Endothelial cell (in vitro differentiated cells): ENCODE measurements at regions not wholly inside any gene's neighbourhood (a gene's known extent, or its start where the extent isn't known, plus 50 kb on each side); places are given as distances from the start of the nearest gene placed in this dataset.
"Not testable (repeated sequence)": the region's sequence is repeated elsewhere in the genome, so short reads cannot be mapped to it uniquely, and the experiment has no call there.

Experiments used
- DNase-seq: peaks from one replicate; pipeline ENCODE4 v3.0.0; 2021; ENCODE audit warnings: low spot score
- H3K27ac Mint-ChIP-seq: one replicate; pipeline ENCODE4 v1.8.0; 2021; ENCODE audit warnings: mixed read lengths, inconsistent platforms; ENCODE audit not compliant: unreplicated experiment
- H3K27me3 Mint-ChIP-seq: one replicate; pipeline ENCODE4 v1.8.0; 2021; ENCODE audit warnings: mild to moderate bottlenecking, moderate library complexity, mixed read lengths, inconsistent platforms; ENCODE audit not compliant: unreplicated experiment
- H3K36me3 Mint-ChIP-seq: one replicate; pipeline ENCODE4 v1.8.0; 2021; ENCODE audit warnings: mild to moderate bottlenecking, low read depth, mixed read lengths, inconsistent platforms; ENCODE audit not compliant: unreplicated experiment
- H3K4me1 Mint-ChIP-seq: one replicate; pipeline ENCODE4 v1.8.0; 2021; ENCODE audit warnings: mild to moderate bottlenecking, mixed read lengths, inconsistent platforms; ENCODE audit not compliant: unreplicated experiment
- H3K4me3 Mint-ChIP-seq: one replicate; pipeline ENCODE4 v1.8.0; 2021; ENCODE audit warnings: mild to moderate bottlenecking, mixed read lengths, inconsistent platforms; ENCODE audit not compliant: unreplicated experiment
- H3K9me3 Mint-ChIP-seq: one replicate; pipeline ENCODE4 v1.8.0; 2021; ENCODE audit warnings: mixed read lengths, inconsistent platforms; ENCODE audit not compliant: unreplicated experiment
- TF ChIP-seq, protein P1 (sequence below): fragments of 200-600 bp; sonication (generic); IDR thresholded peaks from one replicate; pipeline ENCODE4 v1.5.0; 2021; ENCODE audit warnings: antibody characterized with exemption; ENCODE audit not compliant: unreplicated experiment

DNA sequence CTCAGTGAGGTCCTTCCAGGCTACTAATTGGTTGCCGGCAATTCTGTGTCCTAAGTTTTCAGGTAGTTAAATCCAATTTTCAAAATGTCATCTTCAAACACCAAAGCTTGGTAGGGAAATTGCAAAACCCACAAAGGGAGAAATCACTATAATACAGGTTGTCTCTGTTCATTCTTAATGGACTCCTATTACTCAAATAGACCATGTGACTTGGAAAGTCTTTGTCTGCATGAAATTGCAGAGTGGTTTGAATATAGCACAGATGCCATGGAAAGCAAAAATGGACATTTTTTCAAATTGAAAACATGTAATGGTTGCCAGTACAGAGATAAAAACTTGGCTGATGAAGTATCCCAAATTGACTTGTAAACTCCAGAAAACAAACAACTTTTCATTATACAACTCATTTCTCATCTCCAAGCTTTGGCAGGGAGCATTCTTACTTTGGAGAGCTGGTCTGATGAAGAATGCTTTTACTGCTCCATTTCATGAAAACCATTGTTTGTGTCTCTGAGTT lies 169.5 kb upstream of the PKN2 start:
- H3K4me3 Mint-ChIP-seq = no peak overlapping the region
- H3K27me3 Mint-ChIP-seq = no peaks in the 10 kb centered on the region
- H3K4me1 Mint-ChIP-seq = no peaks in the 10 kb centered on the region
- TF ChIP-seq, protein P1, sequence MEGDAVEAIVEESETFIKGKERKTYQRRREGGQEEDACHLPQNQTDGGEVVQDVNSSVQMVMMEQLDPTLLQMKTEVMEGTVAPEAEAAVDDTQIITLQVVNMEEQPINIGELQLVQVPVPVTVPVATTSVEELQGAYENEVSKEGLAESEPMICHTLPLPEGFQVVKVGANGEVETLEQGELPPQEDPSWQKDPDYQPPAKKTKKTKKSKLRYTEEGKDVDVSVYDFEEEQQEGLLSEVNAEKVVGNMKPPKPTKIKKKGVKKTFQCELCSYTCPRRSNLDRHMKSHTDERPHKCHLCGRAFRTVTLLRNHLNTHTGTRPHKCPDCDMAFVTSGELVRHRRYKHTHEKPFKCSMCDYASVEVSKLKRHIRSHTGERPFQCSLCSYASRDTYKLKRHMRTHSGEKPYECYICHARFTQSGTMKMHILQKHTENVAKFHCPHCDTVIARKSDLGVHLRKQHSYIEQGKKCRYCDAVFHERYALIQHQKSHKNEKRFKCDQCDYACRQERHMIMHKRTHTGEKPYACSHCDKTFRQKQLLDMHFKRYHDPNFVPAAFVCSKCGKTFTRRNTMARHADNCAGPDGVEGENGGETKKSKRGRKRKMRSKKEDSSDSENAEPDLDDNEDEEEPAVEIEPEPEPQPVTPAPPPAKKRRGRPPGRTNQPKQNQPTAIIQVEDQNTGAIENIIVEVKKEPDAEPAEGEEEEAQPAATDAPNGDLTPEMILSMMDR = no peak
- no peak overlapping the region for H3K27ac Mint-ChIP-seq
- DNase-seq = no peak
- H3K9me3 Mint-ChIP-seq = no peaks in the 10 kb centered on the region
- no peaks in the 10 kb centered on the region for H3K36me3 Mint-ChIP-seq

DNA sequence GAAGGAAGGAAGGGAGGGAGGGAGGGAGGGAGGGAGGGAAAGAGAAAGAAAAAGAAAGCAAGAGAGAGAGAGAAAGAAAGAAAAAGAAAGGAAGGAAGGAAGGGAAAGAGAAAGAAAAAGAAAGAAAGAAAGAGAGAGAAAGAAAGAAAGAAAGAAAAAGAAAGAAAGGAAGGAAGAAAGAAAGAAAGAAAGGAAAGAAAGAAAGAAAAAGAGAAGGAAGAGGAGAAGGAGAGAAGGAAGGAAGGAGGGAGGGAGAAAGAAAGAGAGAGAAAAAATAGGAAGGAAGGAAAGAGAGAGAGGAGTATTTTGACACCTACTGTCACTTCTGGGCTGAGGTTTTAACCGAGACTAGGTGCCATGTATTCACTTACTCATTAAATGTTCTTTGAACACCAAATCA lies 166.6 kb upstream of the PKN2 start:
- not testable (repeated sequence) for H3K27me3 Mint-ChIP-seq, H3K36me3 Mint-ChIP-seq, DNase-seq, H3K27ac Mint-ChIP-seq, H3K9me3 Mint-ChIP-seq, H3K4me3 Mint-ChIP-seq, H3K4me1 Mint-ChIP-seq

DNA sequence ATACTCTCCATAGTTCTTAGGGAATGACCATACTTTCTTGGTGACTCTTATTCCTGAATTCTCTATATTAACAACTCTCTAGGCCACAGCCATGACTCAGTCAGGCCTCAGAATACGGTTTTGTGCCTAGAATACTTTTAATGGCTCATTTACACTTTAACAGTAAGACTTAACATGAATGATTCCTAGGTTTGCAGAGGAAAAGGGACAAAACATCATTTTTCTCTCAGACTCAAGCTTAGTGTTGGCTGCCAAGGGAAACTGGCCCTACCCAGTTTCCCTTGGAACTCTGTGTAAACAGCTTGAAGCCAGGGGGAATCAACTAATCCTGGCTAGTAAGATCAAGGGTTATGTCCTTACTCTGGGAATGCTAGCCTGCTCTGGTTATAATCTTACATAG lies 164.9 kb upstream of the PKN2 start:
- Mint-ChIP-seq H3K4me3 (no peak overlapping the region), H3K27ac (no peak overlapping the region), H3K4me1 (no peaks in the 10 kb centered on the region), H3K36me3 (no peaks in the 10 kb centered on the region), H3K27me3 (peaks cover 2% of the 10 kb centered on the region), H3K9me3 (no peaks in the 10 kb centered on the region)
- no peak for DNase-seq
- TF ChIP-seq, protein P1 = no peak

DNA sequence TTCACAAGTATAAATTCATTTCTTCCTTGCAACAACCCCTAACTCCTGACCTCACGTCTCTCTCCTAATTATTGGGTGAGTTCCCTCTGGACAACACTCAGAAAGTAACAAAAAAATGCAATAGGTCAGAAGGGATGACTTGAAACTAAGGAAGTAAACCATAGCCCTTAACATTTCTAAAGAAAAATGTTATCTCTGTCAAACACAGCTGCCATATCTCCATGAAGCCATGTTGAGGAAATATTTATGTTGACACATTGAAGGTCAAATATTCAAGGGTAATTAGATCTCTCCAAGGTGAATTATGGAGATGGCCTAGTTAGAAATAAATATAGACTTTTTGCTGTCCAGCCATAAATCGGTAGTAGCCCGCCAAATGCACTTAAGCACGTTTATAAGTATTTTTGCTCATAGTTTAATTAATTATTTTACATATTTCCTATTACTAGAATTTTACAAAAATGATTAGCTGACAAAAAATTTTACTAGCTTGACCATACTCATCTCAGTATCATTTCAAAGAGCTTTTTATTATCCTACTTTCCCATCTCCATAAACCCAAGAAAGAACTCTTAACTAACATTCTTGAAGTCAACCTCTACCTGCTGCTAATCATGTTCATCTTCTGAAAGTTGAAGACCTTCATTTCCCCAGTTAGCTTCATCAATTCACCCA lies 160.1 kb upstream of the PKN2 start:
- Mint-ChIP-seq H3K27ac (no peak overlapping the region), H3K9me3 (no peaks in the 10 kb centered on the region), H3K36me3 (no peaks in the 10 kb centered on the region), H3K27me3 (peaks cover 2% of the 10 kb centered on the region), H3K4me3 (no peak overlapping the region), H3K4me1 (no peaks in the 10 kb centered on the region)
- DNase-seq = no peak
- TF ChIP-seq, protein P1 = no peak

DNA sequence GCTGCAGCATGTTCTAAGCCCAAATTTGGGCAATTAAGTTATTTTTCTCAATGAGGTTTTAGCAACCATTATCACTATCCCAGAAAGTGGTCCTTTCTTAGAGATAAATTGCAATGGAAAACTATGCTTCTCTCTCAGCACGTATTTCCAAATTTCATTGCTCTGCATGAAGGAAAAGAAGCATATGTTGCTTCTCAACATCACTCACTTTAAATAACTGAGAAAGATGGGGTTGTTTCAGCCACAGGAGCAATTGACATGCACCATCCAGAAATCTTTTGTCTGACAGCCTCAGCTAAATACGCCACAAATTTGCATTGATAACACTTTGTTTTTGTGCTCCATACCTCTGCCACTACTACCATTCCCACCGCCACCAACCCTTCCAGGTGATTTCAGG lies 157.6 kb upstream of the PKN2 start:
- H3K9me3 Mint-ChIP-seq = no peaks in the 10 kb centered on the region
- H3K27me3 Mint-ChIP-seq = no peaks in the 10 kb centered on the region
- H3K4me3 Mint-ChIP-seq = no peak overlapping the region
- DNase-seq = no peak
- H3K36me3 Mint-ChIP-seq = no peaks in the 10 kb centered on the region
- TF ChIP-seq, protein P1 = no peak
- H3K27ac Mint-ChIP-seq = no peak overlapping the region
- H3K4me1 Mint-ChIP-seq = no peaks in the 10 kb centered on the region
